Activated naive CD4-positive, alpha-beta T cell treated with anti-CD3 and anti-CD28 coated beads, Interleukin-2, amount 50 U/mL, for 16 hours (primary cell): ENCODE measurements at regions not wholly inside any gene's neighbourhood (a gene's known extent, or its start where the extent isn't known, plus 50 kb on each side); places are given as distances from the start of the nearest gene placed in this dataset.

Experiments
- DNase-seq: peaks from one replicate; pipeline ENCODE4 v3.0.0-alpha.2; 2020

DNA sequence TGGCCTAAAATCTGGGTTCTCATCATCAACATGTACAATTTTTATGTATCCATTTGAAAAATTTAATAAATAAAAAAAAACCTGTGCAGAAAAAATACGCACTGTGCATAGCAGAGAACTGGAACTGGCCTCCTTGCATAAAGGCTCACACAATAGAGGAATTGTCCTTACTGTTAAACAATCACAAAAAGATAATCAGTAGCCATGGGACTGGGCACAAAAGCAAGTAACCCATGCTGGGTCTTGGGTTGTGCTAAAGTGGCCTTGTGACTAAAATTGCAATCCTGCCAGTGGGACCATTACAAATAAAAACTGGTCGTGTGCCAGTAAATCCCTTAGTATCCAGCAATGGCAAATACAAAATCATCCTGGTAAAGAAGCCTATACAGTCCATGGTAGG is 1646.6 kb downstream of the MAT2B start:
- no peak for DNase-seq

DNA sequence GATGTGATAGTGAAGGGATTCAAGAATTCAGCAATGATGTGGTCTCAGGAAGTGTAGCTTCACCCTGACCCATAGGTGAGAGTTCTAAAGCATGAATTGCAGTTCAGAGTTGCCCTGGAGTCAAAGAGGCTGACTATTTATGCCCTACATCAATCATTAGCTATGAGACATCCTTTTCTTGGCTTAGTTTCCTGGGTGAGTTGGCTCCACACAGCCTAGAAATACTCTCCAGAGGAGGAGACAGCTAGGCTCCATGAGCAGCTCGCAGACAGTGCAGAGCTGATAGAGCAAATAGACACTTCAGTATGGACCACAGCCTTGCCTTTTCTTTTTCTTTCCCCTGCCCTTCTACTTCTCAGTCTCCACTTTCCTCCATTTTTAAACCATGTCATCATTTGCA is 1651.8 kb downstream of the MAT2B start:
- DNase-seq = no peak

DNA sequence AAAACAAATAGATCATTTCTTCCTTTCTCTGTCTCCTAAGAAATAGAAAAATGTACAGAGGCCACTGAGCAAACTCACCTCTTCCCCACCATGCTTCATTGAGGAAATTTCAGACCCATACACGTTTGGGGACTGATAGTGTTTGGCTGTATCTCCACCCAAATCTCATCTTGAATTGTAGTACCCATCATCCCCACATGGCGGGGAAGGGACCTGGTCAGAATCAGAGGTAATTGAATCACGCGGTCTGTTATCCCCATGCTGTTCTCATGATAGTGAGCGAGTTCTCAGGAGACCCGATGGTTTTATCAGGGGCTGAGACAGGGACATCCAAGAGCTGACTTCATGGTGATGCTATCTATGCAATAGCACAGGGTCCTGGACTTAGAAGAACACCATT is 1655.8 kb downstream of the MAT2B start:
- DNase-seq = no peak

DNA sequence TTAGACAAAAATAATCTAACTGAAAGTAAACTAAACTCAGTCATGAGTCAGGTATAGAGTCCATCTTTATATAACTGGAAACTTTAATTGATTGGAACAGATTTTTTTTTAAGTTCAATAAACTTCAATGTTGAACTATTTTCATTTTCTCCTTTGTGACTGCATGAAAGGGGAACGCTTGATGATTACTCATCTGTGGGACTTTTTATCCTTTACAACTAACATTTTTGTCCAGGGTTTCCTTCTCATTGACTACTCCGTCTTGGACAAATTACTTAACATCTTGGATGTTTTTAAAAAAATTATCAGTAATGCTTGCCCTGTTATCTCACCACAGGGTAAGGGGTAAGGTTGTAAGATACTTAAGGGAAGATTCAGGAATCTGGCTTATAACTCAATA is 1658.4 kb downstream of the MAT2B start:
- DNase-seq = no peak

DNA sequence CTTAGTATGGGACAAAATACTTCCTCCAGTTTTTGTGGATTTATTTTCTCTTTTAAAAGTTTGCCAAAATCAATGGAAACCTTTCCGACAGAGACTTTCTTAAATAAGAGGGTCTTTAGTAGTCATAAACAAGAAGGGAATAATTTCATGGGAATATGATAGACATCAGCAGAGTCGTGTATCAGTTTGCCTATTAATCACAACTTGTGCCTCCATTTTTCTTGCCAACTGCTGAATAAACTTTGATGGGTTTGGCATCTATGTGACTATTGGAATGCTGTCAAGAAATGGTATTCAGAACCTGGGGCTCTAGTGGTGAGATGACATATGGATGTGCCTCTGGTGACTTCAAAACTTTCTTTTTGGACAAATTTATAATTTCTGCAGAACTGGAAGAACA is 1668.2 kb downstream of the MAT2B start:
- no peak for DNase-seq

DNA sequence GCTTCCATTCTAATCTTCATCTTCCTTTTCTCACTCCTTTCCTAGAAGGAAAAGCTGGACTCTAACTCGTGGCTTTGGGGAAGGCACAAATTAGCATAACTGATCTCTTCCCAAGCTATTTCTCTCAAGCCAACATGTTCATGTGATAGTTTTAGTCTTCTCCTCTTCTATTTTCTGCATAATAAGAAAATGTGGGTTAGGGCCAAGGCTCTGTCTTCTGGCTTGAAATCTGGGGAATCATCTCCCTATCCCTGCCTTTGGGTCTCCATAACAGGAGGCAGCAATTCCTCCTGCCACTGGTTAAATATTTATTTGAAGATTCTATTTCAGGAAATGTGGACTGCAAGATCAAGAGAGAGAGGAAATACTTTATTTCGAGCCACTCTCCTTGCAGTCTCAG is 1669.6 kb downstream of the MAT2B start:
- no peak for DNase-seq

DNA sequence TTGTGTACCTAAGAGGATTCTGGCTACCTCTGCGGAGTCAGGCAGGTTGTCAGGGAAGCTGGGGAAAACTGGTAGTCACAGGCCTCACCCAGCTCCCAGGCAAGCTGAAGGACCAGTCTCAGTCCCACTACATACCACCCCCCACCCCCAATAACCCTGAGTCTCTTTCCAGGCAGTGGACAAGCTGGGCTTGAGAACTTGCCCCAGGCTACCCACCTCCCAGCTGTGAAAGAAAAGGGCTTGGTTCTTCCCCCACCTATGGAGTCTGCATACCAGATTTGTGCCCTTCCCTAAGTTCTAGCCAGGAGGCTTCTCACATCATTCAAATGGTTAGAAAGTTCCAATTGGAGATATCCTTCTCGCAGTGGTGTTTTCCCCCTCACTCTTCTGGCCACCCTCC is 1678.8 kb downstream of the MAT2B start:
- DNase-seq = no peak

DNA sequence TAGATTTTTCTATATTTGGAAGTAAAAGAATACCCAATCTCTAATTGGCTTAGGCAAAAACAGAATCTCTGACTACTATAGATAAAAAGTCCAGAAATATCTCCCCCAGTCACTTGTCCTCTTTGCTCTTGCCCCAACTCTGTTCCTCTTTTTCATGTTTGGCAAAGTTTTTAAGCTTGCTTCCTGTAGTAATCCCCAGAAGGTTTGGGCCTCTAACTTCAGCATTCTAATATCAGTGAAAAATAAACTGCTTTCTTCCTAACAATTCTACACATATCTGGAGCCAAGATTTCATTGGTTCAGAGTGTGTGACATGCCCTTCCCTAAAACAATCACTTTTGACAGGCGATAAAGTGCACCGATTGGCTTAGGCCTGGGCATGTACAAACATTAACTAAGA is 1680.3 kb downstream of the MAT2B start:
- no peak for DNase-seq

DNA sequence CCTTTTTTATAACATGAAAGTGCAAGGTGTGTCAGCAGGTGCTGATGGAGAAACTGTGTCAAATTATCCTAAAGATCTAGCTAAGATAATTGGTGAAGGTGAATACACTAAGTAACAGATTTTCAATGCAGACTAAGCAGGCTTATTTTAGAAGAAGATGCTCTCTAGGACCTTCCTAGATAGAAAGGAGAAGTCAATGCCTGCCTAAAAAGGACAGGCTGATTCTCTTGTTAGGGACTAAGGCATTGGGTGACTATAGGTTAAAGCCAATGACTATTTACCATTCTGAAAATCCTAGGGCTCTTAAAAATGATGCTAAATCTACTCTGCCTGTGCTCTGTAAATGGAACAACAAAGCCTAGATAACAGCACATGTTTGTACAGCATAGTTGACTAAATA is 1682.4 kb downstream of the MAT2B start:
- no peak for DNase-seq

DNA sequence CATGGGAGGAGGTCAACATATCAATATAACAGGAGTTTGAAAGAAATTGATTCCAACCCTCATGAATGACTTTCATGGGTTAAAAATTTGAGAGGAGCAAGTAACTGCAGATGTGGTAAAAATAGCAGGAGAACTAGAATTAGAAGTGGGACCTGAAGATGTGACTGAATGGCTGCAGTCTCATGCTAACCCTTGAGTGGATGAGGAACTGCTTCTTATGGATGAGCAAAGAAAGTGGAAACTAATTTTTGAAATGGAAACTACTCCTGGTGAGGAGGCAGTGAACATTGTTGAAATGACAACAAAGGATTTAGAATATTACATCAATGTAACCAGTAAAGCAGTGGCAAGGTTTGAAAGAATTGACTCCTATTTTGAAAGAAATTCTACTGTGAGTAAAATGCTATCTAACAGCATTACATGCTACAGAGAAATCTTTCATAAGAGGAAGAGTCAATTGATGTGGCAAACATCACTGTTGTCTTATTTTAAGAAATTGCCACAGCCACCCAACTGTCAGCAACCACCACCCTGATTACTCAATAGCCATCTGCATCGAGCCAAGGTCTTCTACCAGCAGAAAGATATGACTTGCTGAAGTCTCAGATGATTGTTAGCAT is 1683.2 kb downstream of the MAT2B start:
- no peak for DNase-seq

DNA sequence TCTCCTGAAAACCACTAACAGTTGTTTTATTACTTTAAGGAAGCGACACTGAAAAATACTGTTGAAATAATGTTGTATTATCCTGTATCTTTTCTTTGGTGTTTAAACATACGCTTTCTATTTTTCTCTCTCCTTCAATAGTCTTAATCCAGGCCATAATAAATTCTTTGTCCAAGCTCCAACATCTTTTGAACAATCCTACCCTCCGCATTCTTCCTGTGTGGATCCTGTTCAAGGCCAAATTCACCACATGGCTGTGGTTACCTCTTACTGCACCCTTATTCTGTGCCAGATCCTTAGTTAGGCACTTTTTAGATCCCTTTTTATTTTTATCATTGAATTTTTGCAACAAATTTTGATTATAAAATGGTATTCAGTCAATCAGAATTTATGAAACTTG is 1691.5 kb downstream of the MAT2B start:
- DNase-seq = no peak

DNA sequence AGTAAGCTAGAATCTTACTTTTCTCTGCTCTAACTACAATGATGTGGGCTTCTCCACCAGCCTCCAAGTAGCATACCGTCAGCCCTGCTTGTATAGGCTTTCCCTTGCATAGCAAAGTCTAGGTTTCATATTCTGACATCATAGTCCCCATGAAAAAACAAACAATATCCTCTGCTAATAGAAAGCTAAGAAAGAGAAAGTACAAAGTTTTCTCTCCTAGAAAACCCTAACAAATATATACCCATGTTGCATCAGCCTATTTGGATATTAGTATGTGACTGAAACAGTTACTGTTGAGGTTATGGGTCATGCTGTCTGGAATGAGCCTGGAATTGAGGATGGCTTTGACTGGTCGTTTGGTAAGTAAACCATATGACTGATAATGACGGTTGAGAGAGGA is 1696.0 kb downstream of the MAT2B start:
- no peak for DNase-seq

DNA sequence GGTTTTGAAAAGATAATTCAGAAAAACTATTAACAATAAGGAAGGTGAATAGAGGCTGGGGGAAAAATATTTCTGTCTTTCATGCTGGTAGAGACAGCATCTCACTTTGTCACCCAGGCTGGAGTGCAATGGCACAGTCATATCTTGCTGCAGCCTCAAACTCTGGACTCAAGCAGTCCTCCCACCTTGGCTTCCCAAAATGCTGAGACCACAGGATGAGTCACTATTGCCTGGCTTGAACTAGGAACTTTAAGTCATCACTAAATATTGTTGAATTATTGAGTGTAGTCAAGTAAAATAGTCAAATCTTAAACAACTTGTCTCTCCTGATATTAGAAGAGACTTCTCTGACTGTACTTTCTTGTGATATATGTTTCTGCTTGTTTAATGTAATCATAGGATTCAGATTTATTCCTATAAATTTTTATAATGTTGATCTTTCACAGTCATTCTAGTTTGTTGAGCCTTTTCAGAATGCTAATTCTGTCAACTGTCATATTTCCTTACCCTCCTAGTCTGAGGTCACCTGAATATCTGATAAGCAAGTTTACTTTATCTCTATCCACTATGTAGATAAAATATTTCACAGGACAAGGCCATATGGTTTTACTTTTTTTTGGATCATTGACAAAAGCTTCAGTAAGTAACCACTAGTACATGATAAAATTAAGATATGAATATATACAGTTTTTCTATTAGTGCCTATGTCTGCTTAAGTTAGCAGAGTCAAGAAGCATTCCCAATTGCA is 1696.5 kb downstream of the MAT2B start:
- DNase-seq = no peak

DNA sequence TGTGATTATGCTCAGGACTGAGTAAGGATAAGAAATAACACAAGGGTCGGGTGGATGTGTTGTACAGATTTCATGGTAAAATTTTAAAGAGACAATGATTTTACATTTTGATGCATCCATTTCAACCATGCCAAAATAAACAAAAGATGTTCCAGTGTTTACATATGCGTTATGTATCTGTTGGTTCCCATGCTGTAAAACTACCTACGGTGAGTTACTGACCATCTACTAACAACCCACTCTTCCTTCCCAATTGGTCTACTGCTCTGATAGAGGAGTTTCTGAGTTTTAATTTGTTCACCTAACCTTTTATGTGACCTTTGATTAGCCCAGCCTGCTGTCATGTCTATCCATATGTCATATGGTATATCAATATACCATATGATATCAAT is 1697.1 kb downstream of the MAT2B start:
- DNase-seq = no peak

DNA sequence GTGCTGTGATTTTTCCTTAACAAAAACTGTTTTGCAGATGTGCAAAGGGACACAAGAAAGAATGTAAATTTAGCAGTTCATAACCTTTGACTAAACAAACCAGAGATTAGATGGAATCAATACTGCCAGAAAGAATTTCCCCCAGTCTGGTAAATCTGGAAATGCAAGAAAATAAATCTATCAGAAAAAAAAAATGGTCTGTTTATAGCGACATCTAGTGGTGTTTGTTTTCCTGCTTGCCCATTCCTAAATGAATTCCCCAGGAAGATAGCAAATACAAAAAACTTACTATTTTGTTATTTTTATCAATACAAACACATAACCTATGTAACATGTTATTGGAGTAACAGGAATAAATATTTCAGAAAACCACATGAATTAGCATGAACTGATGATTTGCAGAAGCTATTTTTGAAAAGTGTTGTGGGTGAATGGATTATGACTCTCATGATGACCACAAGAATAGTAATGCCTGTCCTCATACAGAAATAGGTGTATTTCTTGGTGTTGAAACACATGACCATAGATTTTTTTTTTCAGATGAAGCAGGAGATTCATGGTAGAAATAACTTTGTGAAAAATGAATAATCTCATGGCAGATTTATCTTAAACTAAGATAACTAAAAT is 1703.8 kb downstream of the MAT2B start:
- no peak for DNase-seq

DNA sequence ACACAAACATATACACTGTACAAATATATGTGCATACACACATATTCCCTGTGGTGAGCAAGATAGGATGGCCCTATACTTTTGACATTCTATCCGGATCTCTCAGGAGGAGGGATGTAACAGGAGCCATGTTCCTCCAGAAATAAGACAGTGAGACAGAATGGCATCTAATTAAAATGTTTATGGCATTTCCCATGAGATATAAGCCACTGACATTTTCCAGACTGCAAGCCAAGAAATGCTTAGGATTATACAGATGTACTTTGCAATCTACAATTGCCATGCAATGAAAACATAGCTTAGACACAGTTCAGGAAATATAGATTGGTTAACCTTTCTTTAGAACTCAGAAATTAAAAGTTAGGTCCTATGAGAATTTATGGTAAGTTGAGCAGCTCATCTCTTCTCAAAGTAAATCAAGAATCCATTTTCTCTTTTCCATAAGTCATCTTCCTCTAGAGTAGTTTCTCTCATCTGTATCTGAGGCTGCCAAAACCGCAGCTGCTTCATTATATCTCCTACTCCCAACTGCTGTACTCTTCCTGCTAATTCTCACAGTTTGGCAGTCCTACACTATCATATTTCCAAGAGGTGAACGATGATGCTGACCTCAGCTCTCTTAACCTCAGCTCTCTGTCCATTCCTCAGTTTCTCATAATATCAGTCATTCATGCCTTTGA is 1719.1 kb downstream of the MAT2B start:
- DNase-seq = no peak

DNA sequence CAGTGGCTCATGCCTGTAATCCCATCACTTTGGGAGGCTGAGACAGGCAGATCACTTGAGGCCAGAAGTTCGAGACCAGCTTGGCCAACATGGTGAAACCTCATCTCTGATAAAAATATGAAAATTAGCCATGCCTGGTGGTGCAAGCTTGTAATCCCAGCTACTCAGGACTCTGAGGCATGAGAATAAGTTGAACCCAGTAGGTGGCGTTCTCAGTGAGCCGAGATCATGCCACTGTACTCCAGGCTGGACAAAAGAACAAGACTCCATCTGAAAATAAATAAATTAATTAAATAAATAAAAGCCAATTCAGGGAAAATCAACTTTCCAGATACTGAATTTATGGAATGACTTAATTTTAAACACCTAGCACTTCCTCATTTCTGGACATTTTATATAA is 1722.1 kb downstream of the MAT2B start:
- no peak for DNase-seq

DNA sequence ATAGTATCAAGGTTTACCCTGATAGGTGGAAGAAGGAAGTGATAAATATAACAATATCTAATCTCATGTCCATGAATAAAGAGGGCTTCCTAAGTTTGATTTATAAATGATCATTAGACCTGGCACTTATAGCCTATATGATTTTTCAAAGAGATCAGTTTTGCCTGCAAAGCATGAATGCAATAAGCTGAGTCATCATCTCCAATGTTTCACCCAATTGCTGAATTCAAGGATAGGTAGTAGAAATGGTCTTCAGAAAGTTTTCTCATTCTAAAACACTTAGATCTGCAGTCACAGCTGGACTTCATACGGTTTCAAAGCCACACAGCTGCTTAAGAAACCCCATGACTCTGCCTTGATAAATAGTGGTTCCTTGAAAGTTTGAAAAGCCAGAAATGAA is 1722.8 kb downstream of the MAT2B start:
- DNase-seq = no peak

DNA sequence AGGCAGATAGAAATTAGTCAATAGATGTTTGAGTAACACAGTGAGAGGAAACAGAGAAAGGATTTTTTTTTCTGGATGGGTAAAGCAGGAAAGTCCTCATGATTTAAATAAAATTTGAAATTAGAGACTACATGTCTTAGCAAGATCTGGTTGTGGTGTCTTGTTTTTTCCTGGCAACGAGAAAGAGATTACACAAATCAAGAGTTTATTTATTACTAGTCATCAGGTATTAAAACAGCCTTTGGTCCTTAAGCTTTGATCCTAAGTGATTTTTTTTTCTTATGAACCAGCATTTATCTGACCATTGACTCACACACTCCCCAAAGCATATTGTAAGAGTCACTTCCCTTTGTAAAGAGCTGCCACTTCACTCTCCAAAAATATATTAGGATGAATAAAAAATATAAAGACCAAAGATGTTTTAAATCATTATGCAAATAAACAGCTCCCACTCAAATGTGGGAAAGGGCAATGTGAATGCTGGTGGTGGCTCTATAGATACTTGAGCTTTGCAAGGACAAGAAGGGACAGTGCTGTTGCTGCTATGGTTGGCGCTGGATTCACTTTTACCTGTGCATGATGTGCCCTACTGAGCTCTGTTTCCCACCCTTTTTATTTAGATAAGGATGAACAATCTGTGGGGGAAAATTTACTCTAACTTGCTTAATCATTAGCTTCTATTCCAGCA is 1726.5 kb downstream of the MAT2B start:
- no peak for DNase-seq

DNA sequence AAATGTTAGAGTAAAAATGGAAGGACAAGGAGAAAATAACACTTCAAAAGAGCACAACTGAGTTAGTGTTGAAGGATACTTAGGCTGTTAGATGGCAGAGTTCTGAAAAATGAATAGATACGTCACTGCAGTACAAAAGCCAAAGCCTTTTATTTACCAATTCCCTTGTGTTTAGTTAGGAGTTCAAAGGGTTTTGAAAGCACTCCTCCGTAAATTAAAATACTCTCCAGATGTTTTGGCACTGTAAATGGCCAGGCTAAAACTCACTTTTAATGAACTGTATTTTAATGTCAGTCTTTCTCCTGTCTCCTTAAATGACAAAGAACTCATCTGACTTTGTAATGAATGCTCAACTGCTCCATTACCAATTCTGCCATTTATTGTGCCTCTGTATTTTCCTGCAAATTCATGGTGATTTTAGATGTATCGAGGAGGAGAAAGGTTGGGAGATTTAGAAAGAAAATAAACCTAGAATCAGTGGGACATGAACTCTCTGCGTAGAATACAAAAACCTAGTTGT is 1727.2 kb downstream of the MAT2B start:
- no peak for DNase-seq

DNA sequence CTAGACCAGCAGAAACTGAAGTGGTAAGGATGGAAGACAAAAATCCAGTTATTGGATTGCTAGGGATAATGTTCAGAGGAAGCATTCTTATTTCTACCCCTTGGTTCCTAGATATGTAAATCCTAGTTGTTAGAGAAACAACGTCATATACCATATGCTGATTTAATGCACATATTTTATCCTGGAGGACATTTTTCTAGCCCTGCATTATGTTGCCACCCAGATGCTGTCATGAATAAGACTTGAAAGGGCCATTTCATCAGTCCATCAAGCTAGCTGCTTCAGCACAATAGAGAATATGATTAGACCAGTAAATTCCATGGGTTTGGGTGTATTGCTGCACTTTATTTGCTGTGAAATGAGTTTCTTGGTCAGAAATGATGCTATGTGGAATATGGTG is 1736.4 kb downstream of the MAT2B start:
- no peak for DNase-seq

DNA sequence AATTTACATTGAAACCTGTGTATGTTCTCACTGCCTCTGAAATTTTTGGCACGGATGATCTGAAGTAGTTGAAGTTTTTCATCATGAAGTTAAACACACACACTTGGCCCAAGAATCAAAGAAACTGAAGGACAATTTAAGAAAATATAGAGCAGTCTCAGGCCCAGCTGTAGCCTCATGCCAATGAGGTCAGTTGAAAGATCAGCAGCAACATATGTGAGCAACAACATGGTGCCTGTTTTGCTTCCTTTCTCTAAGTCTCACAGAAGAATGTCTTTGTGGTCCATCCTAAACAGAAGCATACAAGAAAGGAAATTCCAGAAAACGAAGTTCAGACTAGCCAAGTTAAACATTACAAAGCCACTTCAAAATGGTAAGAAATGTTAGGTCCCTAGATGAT is 1737.2 kb downstream of the MAT2B start:
- DNase-seq = no peak

DNA sequence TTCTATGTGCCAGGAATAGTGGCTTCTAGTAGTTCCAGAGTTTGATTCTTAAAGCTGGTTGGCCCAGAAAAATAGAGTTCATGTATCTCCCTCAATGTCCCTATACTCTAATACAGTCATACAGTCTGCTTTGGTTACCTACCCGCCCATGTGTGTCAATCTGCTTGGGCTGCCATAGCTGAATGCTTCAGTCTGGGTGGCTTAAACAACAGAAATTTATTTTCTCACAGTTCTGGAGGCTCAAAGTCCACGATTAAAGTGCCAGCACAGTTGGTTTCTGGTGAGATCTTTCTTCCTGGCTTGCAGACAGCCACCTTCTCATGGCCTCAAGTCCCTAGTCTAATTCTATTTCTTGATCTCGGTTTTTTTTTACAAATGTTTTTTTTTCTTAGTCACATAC is 1739.0 kb downstream of the MAT2B start:
- DNase-seq = no peak
